SJSA1 (cell line): ENCODE measurements at regions not wholly inside any gene's neighbourhood (a gene's known extent, or its start where the extent isn't known, plus 50 kb on each side); places are given as distances from the start of the nearest gene placed in this dataset.
A peak's percentile ranks its signal among the peaks of the same experiment; 100 is the strongest.
"Not testable (repeated sequence)": the region's sequence is repeated elsewhere in the genome, so short reads cannot be mapped to it uniquely, and the experiment has no call there.

Source experiments
- DNase-seq, 2 experiments: peaks; one replicate each; pipeline ENCODE4 v3.0.0-alpha.2; 2015 to 2020; ENCODE audit warnings: low spot score in 2 of 2, low read depth in 1 of 2
- H3K27ac ChIP-seq: fragments of 250-450 bp; sonication (Bioruptor Pico); 2 replicates; pipeline ENCODE4 v1.5.1; 2020; ENCODE audit warnings: mild to moderate bottlenecking, moderate library complexity
- H3K27me3 ChIP-seq: fragments of 250-450 bp; sonication (Bioruptor Pico); replicated peaks from 2 replicates; pipeline ENCODE4 v1.5.1; 2020; ENCODE audit warnings: mild to moderate bottlenecking, moderate library complexity
- H3K36me3 ChIP-seq: fragments of 250-450 bp; sonication (Bioruptor Pico); 2 replicates; pipeline ENCODE4 v1.5.1; 2020; ENCODE audit warnings: mild to moderate bottlenecking
- H3K4me1 ChIP-seq: fragments of 250-450 bp; sonication (Bioruptor Pico); replicated peaks from 2 replicates; pipeline ENCODE4 v1.6.1; 2021; ENCODE audit warnings: mild to moderate bottlenecking
- H3K4me3 ChIP-seq: fragments of 250-450 bp; sonication (Bioruptor Pico); 2 replicates; pipeline ENCODE4 v1.5.1; 2020; ENCODE audit warnings: mild to moderate bottlenecking
- H3K9me3 ChIP-seq: fragments of 250-450 bp; sonication (Bioruptor Pico); replicated peaks from 2 replicates; pipeline ENCODE4 v1.5.1; 2020; ENCODE audit warnings: mild to moderate bottlenecking

- H3K27me3 ChIP-seq: no peaks in the 10 kb centered on the region; the same call in 1 of the 2 replicates
- H3K9me3 ChIP-seq: no peaks in the 10 kb centered on the region
- H3K36me3 ChIP-seq: no peaks in the 10 kb centered on the region
- DNase-seq: no peak
- H3K4me1 ChIP-seq: no peaks in the 10 kb centered on the region
- no peak overlapping the region for H3K27ac ChIP-seq
- H3K4me3 ChIP-seq: no peak overlapping the region
Observed at GRCh38 chr4:77269505-77269904, 112.5 kb downstream of the CCNG2 start.

GRCh38 chr4:77273412-77273811, 116.4 kb downstream of the CCNG2 start:
- no peak for DNase-seq
- Histone ChIP-seq H3K9me3 (no peaks in the 10 kb centered on the region), H3K4me3 (no peak overlapping the region), H3K36me3 (no peaks in the 10 kb centered on the region), H3K27me3 (no peaks in the 10 kb centered on the region; the same call in 1 of the 2 replicates), H3K27ac (no peak overlapping the region), H3K4me1 (no peaks in the 10 kb centered on the region)

GRCh38 chr4:77279114-77279513, 122.1 kb downstream of the CCNG2 start:
- DNase-seq, H3K4me3 ChIP-seq, H3K27me3 ChIP-seq, H3K36me3 ChIP-seq, H3K9me3 ChIP-seq, H3K4me1 ChIP-seq, H3K27ac ChIP-seq: not testable (repeated sequence)

- Histone ChIP-seq H3K9me3 (no peaks in the 10 kb centered on the region; the same call in 1 of the 2 replicates), H3K36me3 (no peaks in the 10 kb centered on the region), H3K4me1 (no peaks in the 10 kb centered on the region), H3K27me3 (peaks cover 3% of the 10 kb centered on the region; the same call in 1 of the 2 replicates), H3K27ac (no peak overlapping the region), H3K4me3 (no peak overlapping the region)
- no peak for DNase-seq
Observed at GRCh38 chr4:77282305-77282704, 125.3 kb downstream of the CCNG2 start.

- Histone ChIP-seq H3K36me3 (no peaks in the 10 kb centered on the region), H3K9me3 (no peaks in the 10 kb centered on the region; the same call in 1 of the 2 replicates), H3K4me1 (no peaks in the 10 kb centered on the region), H3K4me3 (no peak overlapping the region), H3K27ac (no peak overlapping the region), H3K27me3 (peaks cover 3% of the 10 kb centered on the region; the same call in 1 of the 2 replicates)
- no peak for DNase-seq
Observed at GRCh38 chr4:77284036-77284435, 127.0 kb downstream of the CCNG2 start.

- Histone ChIP-seq H3K36me3 (no peaks in the 10 kb centered on the region), H3K4me3 (no peak overlapping the region), H3K27ac (no peak overlapping the region), H3K9me3 (no peaks in the 10 kb centered on the region; the same call in 1 of the 2 replicates), H3K4me1 (no peaks in the 10 kb centered on the region), H3K27me3 (peaks cover 3% of the 10 kb centered on the region; the same call in 1 of the 2 replicates)
- DNase-seq: no peak
Observed at GRCh38 chr4:77286906-77287305, 129.9 kb downstream of the CCNG2 start.

GRCh38 chr4:77293426-77293825, 136.4 kb downstream of the CCNG2 start:
- no peaks in the 10 kb centered on the region for H3K9me3 ChIP-seq
- no peak for DNase-seq
- H3K4me3 ChIP-seq: no peak overlapping the region
- no peak overlapping the region for H3K27ac ChIP-seq
- H3K36me3 ChIP-seq: no peaks in the 10 kb centered on the region
- no peaks in the 10 kb centered on the region for H3K27me3 ChIP-seq
- no peaks in the 10 kb centered on the region for H3K4me1 ChIP-seq

GRCh38 chr4:77300996-77301395, 144.0 kb downstream of the CCNG2 start:
- H3K27ac ChIP-seq, DNase-seq, H3K9me3 ChIP-seq, H3K4me3 ChIP-seq, H3K4me1 ChIP-seq, H3K36me3 ChIP-seq, H3K27me3 ChIP-seq: not testable (repeated sequence)

GRCh38 chr4:77305766-77306165, 148.8 kb downstream of the CCNG2 start:
- Histone ChIP-seq H3K36me3 (no peaks in the 10 kb centered on the region), H3K27me3 (no peaks in the 10 kb centered on the region), H3K4me3 (no peak overlapping the region), H3K4me1 (no peaks in the 10 kb centered on the region), H3K9me3 (no peaks in the 10 kb centered on the region), H3K27ac (no peak overlapping the region)
- DNase-seq: no peak

- Histone ChIP-seq H3K27ac (no peak overlapping the region), H3K4me1 (no peaks in the 10 kb centered on the region), H3K27me3 (no peaks in the 10 kb centered on the region), H3K4me3 (no peak overlapping the region), H3K36me3 (no peaks in the 10 kb centered on the region), H3K9me3 (no peaks in the 10 kb centered on the region)
- no peak for DNase-seq
Observed at GRCh38 chr4:77306496-77306895, 149.5 kb downstream of the CCNG2 start.

GRCh38 chr4:77308843-77309242, 151.8 kb downstream of the CCNG2 start:
- Histone ChIP-seq H3K36me3 (no peaks in the 10 kb centered on the region), H3K9me3 (no peaks in the 10 kb centered on the region), H3K4me3 (no peak overlapping the region), H3K4me1 (no peaks in the 10 kb centered on the region), H3K27ac (no peak overlapping the region), H3K27me3 (no peaks in the 10 kb centered on the region)
- DNase-seq: peak in 1 of 2 experiments; percentile 23

- Histone ChIP-seq H3K9me3 (no peaks in the 10 kb centered on the region), H3K4me3 (no peak overlapping the region), H3K27ac (no peak overlapping the region), H3K36me3 (no peaks in the 10 kb centered on the region), H3K4me1 (no peaks in the 10 kb centered on the region), H3K27me3 (no peaks in the 10 kb centered on the region)
- no peak for DNase-seq
Observed at GRCh38 chr4:77309496-77309895, 152.5 kb downstream of the CCNG2 start.

- no peaks in the 10 kb centered on the region for H3K9me3 ChIP-seq
- no peaks in the 10 kb centered on the region for H3K4me1 ChIP-seq
- no peak overlapping the region for H3K27ac ChIP-seq
- H3K27me3 ChIP-seq: no peaks in the 10 kb centered on the region
- no peak for DNase-seq
- H3K4me3 ChIP-seq: no peak overlapping the region
- no peaks in the 10 kb centered on the region for H3K36me3 ChIP-seq
Observed at GRCh38 chr4:77310931-77311330, 153.9 kb downstream of the CCNG2 start.

- DNase-seq: no peak
- Histone ChIP-seq H3K27ac (no peak overlapping the region), H3K4me3 (no peak overlapping the region), H3K27me3 (no peaks in the 10 kb centered on the region), H3K9me3 (0 out of 2 replicates have a peak, but pooled peaks cover 2% of the 10 kb centered on the region), H3K4me1 (no peaks in the 10 kb centered on the region), H3K36me3 (no peaks in the 10 kb centered on the region)
Observed at GRCh38 chr4:77314697-77315096, 157.7 kb downstream of the CCNG2 start.

GRCh38 chr4:77327151-77327550, 170.1 kb downstream of the CCNG2 start:
- Histone ChIP-seq H3K4me1 (no peaks in the 10 kb centered on the region), H3K9me3 (no peaks in the 10 kb centered on the region), H3K36me3 (no peaks in the 10 kb centered on the region), H3K27me3 (no peaks in the 10 kb centered on the region), H3K4me3 (no peak overlapping the region), H3K27ac (no peak overlapping the region)
- no peak for DNase-seq
